Fibroblast of skin of right biceps (primary cell): ENCODE measurements at regions not wholly inside any gene's neighbourhood (a gene's known extent, or its start where the extent isn't known, plus 50 kb on each side); places are given as distances from the start of the nearest gene placed in this dataset.
"Not testable (repeated sequence)": the region's sequence is repeated elsewhere in the genome, so short reads cannot be mapped to it uniquely, and the experiment has no call there.

Source experiments
- DNase-seq: peaks from one replicate; pipeline ENCODE4 v3.0.0-alpha.2; 2013

GRCh38 chr21:17089091-17089491 is 423.8 kb upstream of the CXADR start:
- no peak for DNase-seq

GRCh38 chr21:17101696-17102095 is 411.1 kb upstream of the CXADR start:
- no peak for DNase-seq

- no peak for DNase-seq
Observed at GRCh38 chr21:17105932-17106331, 406.9 kb upstream of the CXADR start.

- DNase-seq: no peak
Observed at GRCh38 chr21:17114045-17114444, 398.8 kb upstream of the CXADR start.

- no peak for DNase-seq
Observed at GRCh38 chr21:17118638-17119384, 394.0 kb upstream of the CXADR start.

GRCh38 chr21:17119466-17120297 is 393.2 kb upstream of the CXADR start:
- no peak for DNase-seq

GRCh38 chr21:17127395-17127794 is 385.4 kb upstream of the CXADR start:
- DNase-seq: not testable (repeated sequence)

GRCh38 chr21:17128132-17128531 is 384.7 kb upstream of the CXADR start:
- DNase-seq: no peak

- DNase-seq: not testable (repeated sequence)
Observed at GRCh38 chr21:17139159-17139558, 373.7 kb upstream of the CXADR start.

GRCh38 chr21:17139696-17140095 is 373.1 kb upstream of the CXADR start:
- no peak for DNase-seq

- no peak for DNase-seq
Observed at GRCh38 chr21:17146426-17146825, 366.4 kb upstream of the CXADR start.

GRCh38 chr21:17159697-17160096 is 353.1 kb upstream of the CXADR start:
- DNase-seq: no peak

GRCh38 chr21:17185674-17186073 is 327.2 kb upstream of the CXADR start:
- no peak for DNase-seq

- DNase-seq: no peak
Observed at GRCh38 chr21:17189963-17190362, 322.9 kb upstream of the CXADR start.

GRCh38 chr21:17191346-17191993 is 321.4 kb upstream of the CXADR start:
- DNase-seq: no peak

- no peak for DNase-seq
Observed at GRCh38 chr21:17195351-17195750, 317.5 kb upstream of the CXADR start.

GRCh38 chr21:17195976-17196375 is 316.9 kb upstream of the CXADR start:
- DNase-seq: no peak

- DNase-seq: no peak
Observed at GRCh38 chr21:17196623-17197022, 316.2 kb upstream of the CXADR start.

GRCh38 chr21:17197996-17198395 is 314.8 kb upstream of the CXADR start:
- DNase-seq: no peak

GRCh38 chr21:17200250-17200649 is 312.6 kb upstream of the CXADR start:
- DNase-seq: no peak

GRCh38 chr21:17201741-17202260 is 311.0 kb upstream of the CXADR start:
- DNase-seq: no peak

GRCh38 chr21:17214801-17215200 is 298.0 kb upstream of the CXADR start:
- no peak for DNase-seq

GRCh38 chr21:17219050-17219449 is 293.8 kb upstream of the CXADR start:
- not testable (repeated sequence) for DNase-seq

GRCh38 chr21:17231124-17231523 is 281.7 kb upstream of the CXADR start:
- DNase-seq: no peak
